Peyer's patch (tissue), 4 donors: ENCODE measurements at regions not wholly inside any gene's neighbourhood (a gene's known extent, or its start where the extent isn't known, plus 50 kb on each side); places are given as distances from the start of the nearest gene placed in this dataset.

Experiments
- CTCF ChIP-seq, 6 experiments: fragments of 450-650 bp in 4 of 6; fragments of 200-600 bp in 2 of 6; sonication (generic) in 1 of 6; IDR thresholded peaks; one replicate each; pipeline ENCODE4 v1.5.1; 2017 to 2019; ENCODE audit warnings: antibody characterized with exemption in 6 of 6, mild to moderate bottlenecking in 3 of 6, moderate library complexity in 1 of 6
- POLR2A ChIP-seq, 2 donors: fragments of 450-650 bp; IDR thresholded peaks; one replicate each; pipeline ENCODE4 v1.5.1; 2017; ENCODE audit warnings: antibody characterized with exemption in 2 of 2, mild to moderate bottlenecking in 2 of 2, moderate library complexity in 2 of 2

- TF ChIP-seq CTCF (IDR thresholded peaks at IDR 0.05): no peak
- no peak for TF ChIP-seq POLR2A (IDR thresholded peaks at IDR 0.05)
These were observed 355.1 kb upstream of the PTBP2 start for GRCh38 chr1:96366516-96366915.
